ENCODE measurements at regions not wholly inside any gene's neighbourhood (a gene's known extent, or its start where the extent isn't known, plus 50 kb on each side); places are given as distances from the start of the nearest gene placed in this dataset.

GRCh38 chr10:83943049-83943448, 196.3 kb upstream of the GHITM start:
- H3K4me3 Mint-ChIP-seq = no peak overlapping the region
- DNase-seq = no peak
- H3K9me3 Mint-ChIP-seq = peaks cover 0 to 4% (median 0%) of the 10 kb centered on the region in 11 donors
- H3K27ac Mint-ChIP-seq = no peak overlapping the region
- H3K4me1 ChIP-seq (ENCODE audit: control insufficient read depth in 2 of 2, insufficient read depth in 2 of 2, low read length in 2 of 2) = no peaks in the 10 kb centered on the region
- no peak overlapping the region for H3K27ac ChIP-seq (ENCODE audit: low read depth, low read length)
- ATAC-seq = no peak
- H3K27me3 Mint-ChIP-seq = peaks cover 5 to 29% (median 15%) of the 10 kb centered on the region in 5 donors
- no peak overlapping the region for H3K4me3 ChIP-seq (ENCODE audit: low read length)
- H3K4me1 Mint-ChIP-seq = no peaks in the 10 kb centered on the region
- CTCF ChIA-PET = no interaction called here
- H3K36me3 ChIP-seq (ENCODE audit: control insufficient read depth in 2 of 3, insufficient read depth in 3 of 3, low read length in 3 of 3) = no peaks in the 10 kb centered on the region
- intact Hi-C loops (cut with micrococcal nuclease) = no loop called here
- no peaks in the 10 kb centered on the region for H3K27me3 ChIP-seq (ENCODE audit: control insufficient read depth in 2 of 2, insufficient read depth in 2 of 2, low read length in 2 of 2)
- H3K36me3 Mint-ChIP-seq = no peaks in the 10 kb centered on the region
- no peaks in the 10 kb centered on the region for H3K9me3 ChIP-seq (ENCODE audit: control insufficient read depth in 2 of 3, low read length in 3 of 3)
- POLR2A ChIA-PET = no interaction called here

GRCh38 chr10:83943920-83944319, 195.4 kb upstream of the GHITM start:
- H3K27ac ChIP-seq (ENCODE audit: low read depth, low read length) = no peak overlapping the region
- ChIA-PET CTCF (no interaction called here), POLR2A (no interaction called here)
- intact Hi-C loops (cut with micrococcal nuclease) = no loop called here
- Mint-ChIP-seq H3K27me3 (peaks cover 5 to 29% (median 16%) of the 10 kb centered on the region in 5 donors), H3K9me3 (peaks cover 0 to 4% (median 0%) of the 10 kb centered on the region in 11 donors), H3K4me3 (no peak overlapping the region), H3K4me1 (no peaks in the 10 kb centered on the region), H3K36me3 (no peaks in the 10 kb centered on the region), H3K27ac (no peak overlapping the region)
- no peak for DNase-seq
- no peaks in the 10 kb centered on the region for H3K4me1 ChIP-seq (ENCODE audit: control insufficient read depth in 2 of 2, insufficient read depth in 2 of 2, low read length in 2 of 2)
- H3K4me3 ChIP-seq (ENCODE audit: low read length) = no peak overlapping the region
- no peak for ATAC-seq
- H3K27me3 ChIP-seq (ENCODE audit: control insufficient read depth in 2 of 2, insufficient read depth in 2 of 2, low read length in 2 of 2) = no peaks in the 10 kb centered on the region
- H3K36me3 ChIP-seq (ENCODE audit: control insufficient read depth in 2 of 3, insufficient read depth in 3 of 3, low read length in 3 of 3) = no peaks in the 10 kb centered on the region
- no peaks in the 10 kb centered on the region for H3K9me3 ChIP-seq (ENCODE audit: control insufficient read depth in 2 of 3, low read length in 3 of 3)

DNA sequence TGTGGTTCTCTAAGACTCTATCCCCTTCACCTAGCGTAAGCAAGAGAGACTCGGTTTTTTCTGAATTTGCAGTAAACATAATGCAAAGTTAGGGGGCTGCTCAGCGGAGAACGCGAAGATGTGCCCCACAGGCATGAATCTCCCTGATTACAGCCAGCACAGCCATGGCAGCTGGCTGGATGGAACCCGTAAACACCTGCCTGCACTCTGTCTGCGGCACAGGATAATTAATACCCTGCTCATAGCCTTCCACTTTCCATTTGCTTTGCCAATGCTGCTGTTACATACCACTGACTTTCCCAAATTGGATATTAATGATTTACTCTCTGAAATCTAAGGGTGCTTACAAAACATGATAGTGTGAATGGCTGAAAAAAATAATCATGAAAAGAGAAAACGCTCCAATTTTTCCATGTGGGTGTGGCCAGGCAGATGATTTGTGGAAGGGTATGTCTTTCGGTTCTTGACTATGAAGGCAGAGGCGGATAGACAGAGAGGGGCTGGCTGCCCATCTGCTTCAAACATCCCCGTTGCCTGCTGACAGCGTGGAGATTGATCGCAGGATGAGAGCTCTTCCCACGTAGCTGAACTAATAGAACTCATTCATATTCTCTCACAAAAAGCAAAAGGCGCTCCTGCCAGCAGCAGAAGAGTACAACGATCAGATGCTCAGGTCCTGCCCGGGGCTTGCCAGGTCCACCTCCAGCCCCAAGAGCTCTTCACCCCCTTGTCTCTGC, 193.2 kb upstream of the GHITM start:
- ChIA-PET POLR2A (no interaction called here), CTCF (no interaction called here)
- no peak for ATAC-seq
- Histone ChIP-seq H3K27ac (ENCODE audit: low read depth, low read length) (no peak overlapping the region), H3K4me1 (ENCODE audit: control insufficient read depth in 2 of 2, insufficient read depth in 2 of 2, low read length in 2 of 2) (no peaks in the 10 kb centered on the region), H3K36me3 (ENCODE audit: control insufficient read depth in 2 of 3, insufficient read depth in 3 of 3, low read length in 3 of 3) (no peaks in the 10 kb centered on the region), H3K4me3 (ENCODE audit: low read length) (no peak overlapping the region), H3K9me3 (ENCODE audit: control insufficient read depth in 2 of 3, low read length in 3 of 3) (no peaks in the 10 kb centered on the region), H3K27me3 (ENCODE audit: control insufficient read depth in 2 of 2, insufficient read depth in 2 of 2, low read length in 2 of 2) (no peaks in the 10 kb centered on the region)
- DNase-seq = no peak
- no peak overlapping the region for H3K27ac Mint-ChIP-seq
- H3K36me3 Mint-ChIP-seq = no peaks in the 10 kb centered on the region
- intact Hi-C loops (cut with micrococcal nuclease) = no loop called here
- no peaks in the 10 kb centered on the region for H3K4me1 Mint-ChIP-seq
- H3K27me3 Mint-ChIP-seq = peaks cover 0 to 24% (median 19%) of the 10 kb centered on the region in 5 donors
- peaks cover 0 to 4% (median 0%) of the 10 kb centered on the region in 11 donors for H3K9me3 Mint-ChIP-seq
- no peak overlapping the region for H3K4me3 Mint-ChIP-seq

DNA sequence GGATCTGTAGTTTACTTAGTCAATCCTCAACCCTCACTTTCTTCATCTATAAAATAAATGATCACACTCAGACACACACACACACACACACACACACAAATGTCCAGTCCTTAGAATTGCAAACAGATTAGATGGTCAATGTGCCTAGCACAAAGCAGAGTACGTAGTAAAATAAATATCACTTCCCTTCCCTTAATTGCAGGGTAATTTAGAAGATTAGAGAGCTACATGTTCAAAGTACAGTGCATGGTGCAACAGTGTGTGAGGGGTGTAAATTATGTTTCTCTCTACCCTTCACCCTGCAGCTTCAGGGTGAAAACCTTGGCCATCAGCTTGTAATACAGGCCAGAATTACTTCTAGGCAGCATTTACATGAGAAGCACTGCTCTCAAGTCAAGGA, 187.0 kb upstream of the GHITM start:
- ATAC-seq (no peak), DNase-seq (no peak)
- POLR2A ChIA-PET = no interaction called here
- CTCF ChIA-PET = no interaction called here
- Histone ChIP-seq H3K36me3 (ENCODE audit: control insufficient read depth in 2 of 3, insufficient read depth in 3 of 3, low read length in 3 of 3) (no peaks in the 10 kb centered on the region), H3K27me3 (ENCODE audit: control insufficient read depth in 2 of 2, insufficient read depth in 2 of 2, low read length in 2 of 2) (no peaks in the 10 kb centered on the region), H3K4me3 (ENCODE audit: low read length) (no peak overlapping the region), H3K27ac (ENCODE audit: low read depth, low read length) (no peak overlapping the region), H3K9me3 (ENCODE audit: control insufficient read depth in 2 of 3, low read length in 3 of 3) (no peaks in the 10 kb centered on the region), H3K4me1 (ENCODE audit: control insufficient read depth in 2 of 2, insufficient read depth in 2 of 2, low read length in 2 of 2) (no peaks in the 10 kb centered on the region)
- Mint-ChIP-seq H3K9me3 (peaks cover 0 to 6% (median 0%) of the 10 kb centered on the region in 11 donors), H3K4me1 (no peaks in the 10 kb centered on the region), H3K27me3 (peaks cover 0 to 28% (median 6%) of the 10 kb centered on the region in 5 donors), H3K4me3 (no peak overlapping the region), H3K36me3 (no peaks in the 10 kb centered on the region), H3K27ac (no peak overlapping the region)
- intact Hi-C loops (cut with micrococcal nuclease) = no loop called here

DNA sequence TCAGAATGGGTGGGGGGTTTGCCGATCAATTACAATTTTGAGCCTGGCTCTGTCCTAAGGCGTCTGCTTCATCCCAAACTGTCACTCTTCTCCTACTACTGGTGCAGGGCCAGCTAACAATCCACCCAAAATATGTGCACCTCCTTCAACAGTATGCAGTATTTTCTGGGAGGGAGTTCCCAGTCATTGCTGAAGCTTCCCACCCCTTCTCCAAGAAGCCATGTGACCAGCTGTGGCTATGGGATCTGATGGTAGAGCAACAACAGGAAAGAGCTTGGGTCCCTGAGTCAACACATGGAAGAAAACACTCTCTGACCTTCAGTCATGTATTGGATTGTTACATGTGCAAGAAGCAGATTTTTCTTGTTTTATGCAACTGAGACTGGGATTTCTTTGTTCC, 185.7 kb upstream of the GHITM start:
- no peaks in the 10 kb centered on the region for H3K36me3 Mint-ChIP-seq
- ATAC-seq (no peak), DNase-seq (no peak)
- intact Hi-C loops (cut with micrococcal nuclease) = no loop called here
- peaks cover 0 to 28% (median 6%) of the 10 kb centered on the region in 5 donors for H3K27me3 Mint-ChIP-seq
- H3K36me3 ChIP-seq (ENCODE audit: control insufficient read depth in 2 of 3, insufficient read depth in 3 of 3, low read length in 3 of 3) = no peaks in the 10 kb centered on the region
- H3K27ac ChIP-seq (ENCODE audit: low read depth, low read length) = no peak overlapping the region
- no peak overlapping the region for H3K4me3 Mint-ChIP-seq
- no peak overlapping the region for H3K27ac Mint-ChIP-seq
- no peaks in the 10 kb centered on the region for H3K4me1 ChIP-seq (ENCODE audit: control insufficient read depth in 2 of 2, insufficient read depth in 2 of 2, low read length in 2 of 2)
- POLR2A ChIA-PET = no interaction called here
- no peak overlapping the region for H3K4me3 ChIP-seq (ENCODE audit: low read length)
- CTCF ChIA-PET = no interaction called here
- H3K4me1 Mint-ChIP-seq = peaks cover 0 to 2% (median 0%) of the 10 kb centered on the region in 7 donors
- peaks cover 0 to 6% (median 0%) of the 10 kb centered on the region in 11 donors for H3K9me3 Mint-ChIP-seq
- H3K27me3 ChIP-seq (ENCODE audit: control insufficient read depth in 2 of 2, insufficient read depth in 2 of 2, low read length in 2 of 2) = no peaks in the 10 kb centered on the region
- no peaks in the 10 kb centered on the region for H3K9me3 ChIP-seq (ENCODE audit: control insufficient read depth in 2 of 3, low read length in 3 of 3)

DNA sequence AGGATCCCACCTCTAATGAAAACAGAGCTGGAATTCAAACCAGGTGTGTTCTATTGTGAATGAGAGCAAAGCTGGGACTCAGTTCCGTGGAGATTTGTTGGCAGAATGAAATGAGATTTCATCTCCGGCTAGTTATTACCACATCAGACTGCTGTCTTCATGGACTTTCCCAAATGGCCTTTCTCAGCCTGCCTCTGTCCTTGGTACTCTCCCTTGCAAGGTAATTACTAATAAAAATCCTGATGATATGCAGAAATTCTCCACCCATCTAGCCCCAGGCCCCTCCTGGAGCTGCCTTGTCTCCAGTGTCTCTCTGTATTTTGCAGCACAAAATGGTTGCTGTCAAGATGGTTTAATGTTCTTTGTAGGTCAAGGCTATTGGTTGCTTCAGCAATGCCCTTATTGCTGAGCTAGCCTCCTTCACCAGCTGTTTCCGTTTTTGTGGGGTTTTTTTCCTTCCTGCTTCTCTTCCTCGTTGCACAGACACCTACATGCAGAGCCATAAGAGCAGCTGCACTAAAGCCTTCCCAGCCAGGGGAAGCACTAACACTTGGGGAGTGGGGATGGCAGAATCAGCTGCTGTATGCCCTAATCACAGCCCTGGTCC, 185.0 kb upstream of the GHITM start:
- ChIA-PET CTCF (no interaction called here), POLR2A (no interaction called here)
- Mint-ChIP-seq H3K9me3 (peaks cover 0 to 6% (median 0%) of the 10 kb centered on the region in 11 donors), H3K27ac (no peak overlapping the region), H3K4me3 (no peak overlapping the region), H3K4me1 (peaks cover 0 to 2% (median 0%) of the 10 kb centered on the region in 7 donors), H3K27me3 (peaks cover 0 to 23% (median 5%) of the 10 kb centered on the region in 5 donors), H3K36me3 (no peaks in the 10 kb centered on the region)
- no peak overlapping the region for H3K4me3 ChIP-seq (ENCODE audit: low read length)
- intact Hi-C loops (cut with micrococcal nuclease) = no loop called here
- H3K27ac ChIP-seq (ENCODE audit: low read depth, low read length) = no peak overlapping the region
- H3K36me3 ChIP-seq (ENCODE audit: control insufficient read depth in 2 of 3, insufficient read depth in 3 of 3, low read length in 3 of 3) = no peaks in the 10 kb centered on the region
- no peak for DNase-seq
- no peak for ATAC-seq
- H3K9me3 ChIP-seq (ENCODE audit: control insufficient read depth in 2 of 3, low read length in 3 of 3) = no peaks in the 10 kb centered on the region
- no peaks in the 10 kb centered on the region for H3K4me1 ChIP-seq (ENCODE audit: control insufficient read depth in 2 of 2, insufficient read depth in 2 of 2, low read length in 2 of 2)
- H3K27me3 ChIP-seq (ENCODE audit: control insufficient read depth in 2 of 2, insufficient read depth in 2 of 2, low read length in 2 of 2) = no peaks in the 10 kb centered on the region

DNA sequence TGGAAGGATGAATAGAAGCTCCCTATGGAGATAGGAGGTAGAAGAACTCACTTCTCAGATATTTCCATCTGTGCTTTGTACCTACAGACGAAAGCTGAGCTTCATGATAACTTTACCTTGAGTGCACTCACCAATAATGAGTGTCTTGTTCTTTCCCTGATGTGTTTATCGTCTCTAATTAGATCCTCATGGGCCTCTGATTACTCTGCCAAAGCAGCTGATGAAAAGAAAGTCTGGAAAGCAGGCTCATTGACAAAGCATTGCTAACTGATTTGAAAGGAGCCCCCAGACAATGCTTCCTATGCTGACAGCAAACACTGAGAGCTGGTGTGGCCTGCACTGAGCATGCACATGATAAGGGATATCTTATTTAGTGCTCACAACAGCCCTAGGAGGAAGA, 183.9 kb upstream of the GHITM start:
- Mint-ChIP-seq H3K27ac (no peak overlapping the region), H3K27me3 (peaks cover 0 to 23% (median 5%) of the 10 kb centered on the region in 5 donors), H3K36me3 (no peaks in the 10 kb centered on the region), H3K9me3 (peaks cover 0 to 6% (median 0%) of the 10 kb centered on the region in 11 donors), H3K4me1 (peaks cover 0 to 2% (median 0%) of the 10 kb centered on the region in 7 donors), H3K4me3 (no peak overlapping the region)
- no peaks in the 10 kb centered on the region for H3K9me3 ChIP-seq (ENCODE audit: control insufficient read depth in 2 of 3, low read length in 3 of 3)
- POLR2A ChIA-PET = no interaction called here
- no peak overlapping the region for H3K4me3 ChIP-seq (ENCODE audit: low read length)
- H3K27ac ChIP-seq (ENCODE audit: low read depth, low read length) = no peak overlapping the region
- CTCF ChIA-PET = no interaction called here
- no peaks in the 10 kb centered on the region for H3K36me3 ChIP-seq (ENCODE audit: control insufficient read depth in 2 of 3, insufficient read depth in 3 of 3, low read length in 3 of 3)
- DNase-seq (no peak), ATAC-seq (no peak)
- intact Hi-C loops (cut with micrococcal nuclease) = no loop called here
- no peaks in the 10 kb centered on the region for H3K27me3 ChIP-seq (ENCODE audit: control insufficient read depth in 2 of 2, insufficient read depth in 2 of 2, low read length in 2 of 2)
- H3K4me1 ChIP-seq (ENCODE audit: control insufficient read depth in 2 of 2, insufficient read depth in 2 of 2, low read length in 2 of 2) = no peaks in the 10 kb centered on the region

All from naive thymus-derived CD4-positive, alpha-beta T cell (primary cell).